Loucy (cell line): ENCODE measurements at regions not wholly inside any gene's neighbourhood (a gene's known extent, or its start where the extent isn't known, plus 50 kb on each side); places are given as distances from the start of the nearest gene placed in this dataset.
"Not testable (repeated sequence)": the region's sequence is repeated elsewhere in the genome, so short reads cannot be mapped to it uniquely, and the experiment has no call there.

Source experiments
- EZH2phosphoT487 ChIP-seq: fragments of 200-600 bp; IDR thresholded peaks from 2 replicates; pipeline ENCODE4 v1.6.1; 2018; ENCODE audit warnings: antibody characterized with exemption, mild to moderate bottlenecking, moderate library complexity, borderline replicate concordance
- TF ChIP-seq, protein P1 (sequence below): fragments of 200-600 bp; sonication (generic); conservative IDR thresholded peaks from 2 replicates; pipeline ENCODE4 v1.5.1; 2014; ENCODE audit warnings: mild to moderate bottlenecking, antibody characterized with exemption, low read length

DNA sequence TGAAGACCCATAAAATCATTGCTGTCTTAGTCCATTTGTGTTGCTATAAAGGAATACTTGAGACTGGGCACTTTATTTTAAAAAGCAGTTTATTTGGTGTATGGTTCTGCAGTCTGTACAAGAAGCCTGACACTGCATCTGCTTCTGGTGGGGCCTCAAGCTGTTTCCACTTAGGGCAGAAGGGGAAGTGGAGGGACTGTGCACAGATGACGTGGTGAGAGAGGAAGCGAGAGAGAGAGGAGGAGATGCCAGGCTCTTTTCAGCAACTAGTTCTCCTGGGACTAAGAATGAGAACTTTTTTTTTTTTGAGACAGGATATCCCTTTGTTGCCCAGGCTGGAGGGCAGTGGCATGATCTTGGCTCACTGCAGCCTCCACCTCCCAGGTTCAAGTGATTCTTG is 171.9 kb downstream of the NPIPA7 start:
- TF ChIP-seq, protein P1, sequence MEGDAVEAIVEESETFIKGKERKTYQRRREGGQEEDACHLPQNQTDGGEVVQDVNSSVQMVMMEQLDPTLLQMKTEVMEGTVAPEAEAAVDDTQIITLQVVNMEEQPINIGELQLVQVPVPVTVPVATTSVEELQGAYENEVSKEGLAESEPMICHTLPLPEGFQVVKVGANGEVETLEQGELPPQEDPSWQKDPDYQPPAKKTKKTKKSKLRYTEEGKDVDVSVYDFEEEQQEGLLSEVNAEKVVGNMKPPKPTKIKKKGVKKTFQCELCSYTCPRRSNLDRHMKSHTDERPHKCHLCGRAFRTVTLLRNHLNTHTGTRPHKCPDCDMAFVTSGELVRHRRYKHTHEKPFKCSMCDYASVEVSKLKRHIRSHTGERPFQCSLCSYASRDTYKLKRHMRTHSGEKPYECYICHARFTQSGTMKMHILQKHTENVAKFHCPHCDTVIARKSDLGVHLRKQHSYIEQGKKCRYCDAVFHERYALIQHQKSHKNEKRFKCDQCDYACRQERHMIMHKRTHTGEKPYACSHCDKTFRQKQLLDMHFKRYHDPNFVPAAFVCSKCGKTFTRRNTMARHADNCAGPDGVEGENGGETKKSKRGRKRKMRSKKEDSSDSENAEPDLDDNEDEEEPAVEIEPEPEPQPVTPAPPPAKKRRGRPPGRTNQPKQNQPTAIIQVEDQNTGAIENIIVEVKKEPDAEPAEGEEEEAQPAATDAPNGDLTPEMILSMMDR, result not testable (repeated sequence)
- not testable (repeated sequence) for TF ChIP-seq EZH2phosphoT487
